GM23338 (cell line): ENCODE measurements at regions not wholly inside any gene's neighbourhood (a gene's known extent, or its start where the extent isn't known, plus 50 kb on each side); places are given as distances from the start of the nearest gene placed in this dataset.

Experiments used
- ATAC-seq: fragments of 200-7000 bp; cut with Tn5 transposase; 3 replicates; pipeline ENCODE4 v1.9.1; 2020
- DNase-seq: peaks from one replicate; pipeline ENCODE4 v3.0.0-alpha.2; 2015; ENCODE audit warnings: low spot score
- H2AFZ ChIP-seq: fragments of 200-600 bp; sonication (generic); 2 replicates; pipeline ENCODE4 v1.8.0; 2016; ENCODE audit warnings: antibody characterized with exemption, mild to moderate bottlenecking, moderate library complexity
- H3F3A ChIP-seq: fragments of 200-600 bp; sonication (generic); replicated peaks from 2 replicates; pipeline ENCODE4 v1.8.0; 2017; ENCODE audit warnings: antibody characterized with exemption, mixed run types, low read depth
- H3K27ac ChIP-seq: fragments of 200-600 bp; sonication (generic); 2 replicates; pipeline ENCODE4 v1.6.1; 2016; ENCODE audit warnings: low read depth
- H3K27me3 ChIP-seq: fragments of 200-600 bp; sonication (generic); 2 replicates; pipeline ENCODE4 v1.8.0; 2016; ENCODE audit warnings: mild to moderate bottlenecking, mixed run types, moderate library complexity; ENCODE audit not compliant: insufficient read depth
- H3K36me3 ChIP-seq: fragments of 200-600 bp; sonication (generic); 2 replicates; pipeline ENCODE4 v1.8.0; 2016; ENCODE audit warnings: mild to moderate bottlenecking; ENCODE audit not compliant: insufficient read depth
- H3K4me1 ChIP-seq: fragments of 200-600 bp; sonication (generic); 2 replicates; pipeline ENCODE4 v1.8.0; 2016; ENCODE audit warnings: mild to moderate bottlenecking, moderate library complexity; ENCODE audit not compliant: insufficient read depth
- H3K4me2 ChIP-seq: fragments of 200-600 bp; sonication (generic); 2 replicates; pipeline ENCODE4 v1.7.1; 2017; ENCODE audit warnings: mixed run types
- H3K4me3 ChIP-seq: fragments of 200-600 bp; sonication (generic); 2 replicates; pipeline ENCODE4 v1.6.1; 2016; ENCODE audit warnings: mixed run types
- H3K79me2 ChIP-seq: fragments of 200-600 bp; sonication (generic); replicated peaks from 2 replicates; pipeline ENCODE4 v1.8.0; 2017; ENCODE audit warnings: mild to moderate bottlenecking; ENCODE audit not compliant: insufficient read depth
- H3K9me2 ChIP-seq: fragments of 200-600 bp; sonication (generic); 2 replicates; pipeline ENCODE4 v1.8.0; 2017; ENCODE audit not compliant: insufficient read depth
- H4K20me1 ChIP-seq: fragments of 200-600 bp; sonication (generic); replicated peaks from 2 replicates; pipeline ENCODE4 v1.8.0; 2017; ENCODE audit warnings: mild to moderate bottlenecking; ENCODE audit not compliant: insufficient read depth
- H3K27ac Mint-ChIP-seq: 2 replicates; pipeline ENCODE4 v1.8.0; 2020; ENCODE audit warnings: inconsistent platforms, mild to moderate bottlenecking, moderate library complexity, mixed read lengths
- H3K27me3 Mint-ChIP-seq: 3 replicates; pipeline ENCODE4 v1.8.0; 2022; ENCODE audit warnings: low read depth, mild to moderate bottlenecking, moderate library complexity, mixed read lengths, inconsistent platforms; ENCODE audit not compliant: insufficient read depth, poor library complexity
- H3K36me3 Mint-ChIP-seq: 3 replicates; pipeline ENCODE4 v1.8.0; 2021; ENCODE audit warnings: low read depth, mild to moderate bottlenecking, inconsistent platforms, moderate library complexity, mixed read lengths
- H3K4me1 Mint-ChIP-seq: 3 replicates; pipeline ENCODE4 v1.8.0; 2020; ENCODE audit warnings: mild to moderate bottlenecking, inconsistent platforms, mixed read lengths
- H3K4me3 Mint-ChIP-seq: 3 replicates; pipeline ENCODE4 v1.8.0; 2021; ENCODE audit warnings: moderate library complexity, mild to moderate bottlenecking, inconsistent platforms, mixed read lengths
- H3K9me3 Mint-ChIP-seq: 3 replicates; pipeline ENCODE4 v1.8.0; 2020; ENCODE audit warnings: moderate library complexity, mild to moderate bottlenecking, inconsistent platforms, mixed read lengths
- CREB1 ChIP-seq: fragments of 250-450 bp; sonication (Bioruptor Pico); IDR thresholded peaks from 2 replicates; pipeline ENCODE4 v1.5.0; 2020; ENCODE audit warnings: low read depth, mild to moderate bottlenecking, moderate library complexity
- STAT1 ChIP-seq: IDR thresholded peaks from one replicate; pipeline ENCODE4 v1.6.1; 2016; ENCODE audit warnings: antibody characterized with exemption; ENCODE audit not compliant: unreplicated experiment
- ZNF114 ChIP-seq: fragments of 250-450 bp; sonication (Bioruptor Pico); IDR thresholded peaks from 2 replicates; pipeline ENCODE4 v1.5.0; 2020; ENCODE audit warnings: mild to moderate bottlenecking, moderate library complexity
- TF ChIP-seq, protein P1 (sequence below), 2 experiments: fragments of 200-600 bp in 1 of 2; sonication (generic) in 1 of 2; conservative IDR thresholded peaks; 2 replicates each; pipeline versions ENCODE4 v1.5.1 to v1.6.1; 2016 to 2017; ENCODE audit warnings: antibody characterized with exemption in 2 of 2, low read depth in 2 of 2, mild to moderate bottlenecking in 2 of 2, moderate library complexity in 1 of 2
- TF ChIP-seq, protein P2 (sequence below): fragments of 250-450 bp; sonication (Bioruptor Pico); IDR thresholded peaks from 2 replicates; pipeline ENCODE4 v1.5.0; 2020; ENCODE audit warnings: mild to moderate bottlenecking, moderate library complexity
- TF ChIP-seq, protein P3 (sequence below): IDR thresholded peaks from 2 replicates; pipeline ENCODE4 v1.6.1; 2016; ENCODE audit warnings: antibody characterized with exemption

DNA sequence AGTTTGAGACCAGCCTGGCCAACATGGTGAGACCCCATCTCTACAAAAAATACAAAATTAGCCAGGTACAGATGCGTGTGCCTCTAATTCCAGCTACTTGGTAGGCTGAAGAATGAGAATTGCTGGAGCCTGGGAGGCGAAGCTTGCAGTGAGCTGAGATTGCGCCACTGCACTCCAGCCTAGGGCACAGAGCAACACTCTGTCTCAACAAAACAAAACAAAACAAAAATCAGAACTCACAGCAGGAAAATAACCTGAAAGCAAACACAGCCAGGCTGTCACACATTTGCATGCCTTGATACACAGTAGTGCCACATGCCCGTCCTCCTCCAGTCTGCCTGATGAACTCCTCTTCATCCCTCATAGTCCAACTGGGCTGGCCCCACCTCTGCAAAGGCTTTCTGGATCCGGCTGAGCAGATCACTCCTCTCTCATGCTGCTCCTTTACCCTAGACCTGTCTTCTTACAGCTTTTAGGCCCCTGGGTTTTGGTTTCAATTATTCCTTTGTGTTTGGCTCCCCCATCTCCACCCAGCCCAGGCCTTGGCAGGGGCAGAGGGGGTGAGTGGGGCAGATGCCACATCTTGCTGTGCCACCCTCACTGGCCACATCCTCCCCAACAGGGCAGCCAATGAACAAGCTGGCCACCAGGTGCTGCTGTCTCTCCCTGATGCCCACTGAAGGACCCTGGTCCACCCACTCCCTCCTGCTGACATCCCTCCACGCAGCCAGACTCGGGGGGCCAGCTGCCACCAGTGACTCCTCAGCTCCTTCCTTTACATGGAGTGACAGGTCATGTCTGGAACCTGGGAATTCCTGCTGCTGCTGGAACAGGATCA lies 62.0 kb upstream of the GGTA1 start:
- TF ChIP-seq CREB1 (CRISPR knock-in tag) = no peak
- TF ChIP-seq, protein P1, sequence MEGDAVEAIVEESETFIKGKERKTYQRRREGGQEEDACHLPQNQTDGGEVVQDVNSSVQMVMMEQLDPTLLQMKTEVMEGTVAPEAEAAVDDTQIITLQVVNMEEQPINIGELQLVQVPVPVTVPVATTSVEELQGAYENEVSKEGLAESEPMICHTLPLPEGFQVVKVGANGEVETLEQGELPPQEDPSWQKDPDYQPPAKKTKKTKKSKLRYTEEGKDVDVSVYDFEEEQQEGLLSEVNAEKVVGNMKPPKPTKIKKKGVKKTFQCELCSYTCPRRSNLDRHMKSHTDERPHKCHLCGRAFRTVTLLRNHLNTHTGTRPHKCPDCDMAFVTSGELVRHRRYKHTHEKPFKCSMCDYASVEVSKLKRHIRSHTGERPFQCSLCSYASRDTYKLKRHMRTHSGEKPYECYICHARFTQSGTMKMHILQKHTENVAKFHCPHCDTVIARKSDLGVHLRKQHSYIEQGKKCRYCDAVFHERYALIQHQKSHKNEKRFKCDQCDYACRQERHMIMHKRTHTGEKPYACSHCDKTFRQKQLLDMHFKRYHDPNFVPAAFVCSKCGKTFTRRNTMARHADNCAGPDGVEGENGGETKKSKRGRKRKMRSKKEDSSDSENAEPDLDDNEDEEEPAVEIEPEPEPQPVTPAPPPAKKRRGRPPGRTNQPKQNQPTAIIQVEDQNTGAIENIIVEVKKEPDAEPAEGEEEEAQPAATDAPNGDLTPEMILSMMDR (conservative IDR thresholded peaks at IDR 0.05; ENCODE audit: low read depth in 2 of 2) = peak in 1 of 2 experiments; percentile 24; a peak in 1 of 4 replicates
- Histone ChIP-seq H2AFZ (no peak overlapping the region), H3F3A (no peaks in the 10 kb centered on the region), H3K36me3 (no peaks in the 10 kb centered on the region), H4K20me1 (no peaks in the 10 kb centered on the region), H3K79me2 (no peaks in the 10 kb centered on the region), H3K27ac (no peak overlapping the region), H3K4me2 (no peak overlapping the region), H3K27me3 (no peaks in the 10 kb centered on the region), H3K4me1 (peaks cover 23% of the 10 kb centered on the region), H3K4me3 (no peak overlapping the region), H3K9me2 (no peaks in the 10 kb centered on the region)
- no peak for ATAC-seq
- H3K4me3 Mint-ChIP-seq = no peak overlapping the region
- peaks cover 9% of the 10 kb centered on the region for H3K27me3 Mint-ChIP-seq
- H3K9me3 Mint-ChIP-seq = no peaks in the 10 kb centered on the region
- no peak for DNase-seq
- H3K4me1 Mint-ChIP-seq = peaks cover 34% of the 10 kb centered on the region
- no peaks in the 10 kb centered on the region for H3K36me3 Mint-ChIP-seq
- H3K27ac Mint-ChIP-seq = no peak overlapping the region

DNA sequence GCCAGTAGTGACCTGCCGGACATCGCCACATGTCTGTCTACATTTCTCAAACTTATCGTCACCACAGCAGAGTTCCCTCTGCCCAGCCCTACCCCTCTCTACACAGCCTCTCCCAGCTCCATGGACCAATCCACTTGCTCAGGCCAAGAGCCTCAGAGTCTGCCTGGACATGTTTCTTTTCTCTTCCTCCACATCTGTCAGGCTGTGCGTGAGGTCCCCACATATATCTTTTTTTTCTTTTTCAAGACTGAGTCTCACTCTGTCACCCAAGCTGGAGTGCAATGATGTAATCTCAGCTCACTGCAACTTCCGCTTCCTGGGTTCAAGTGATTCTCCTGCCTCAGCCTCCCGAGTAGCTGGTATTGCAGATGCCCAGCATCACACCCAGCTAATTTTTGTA lies 62.7 kb upstream of the GGTA1 start:
- no peaks in the 10 kb centered on the region for H3K9me2 ChIP-seq
- no peaks in the 10 kb centered on the region for H3K79me2 ChIP-seq
- H3K9me3 Mint-ChIP-seq = no peaks in the 10 kb centered on the region
- no peak for TF ChIP-seq ZNF114 (CRISPR knock-in tag)
- TF ChIP-seq, protein P2, sequence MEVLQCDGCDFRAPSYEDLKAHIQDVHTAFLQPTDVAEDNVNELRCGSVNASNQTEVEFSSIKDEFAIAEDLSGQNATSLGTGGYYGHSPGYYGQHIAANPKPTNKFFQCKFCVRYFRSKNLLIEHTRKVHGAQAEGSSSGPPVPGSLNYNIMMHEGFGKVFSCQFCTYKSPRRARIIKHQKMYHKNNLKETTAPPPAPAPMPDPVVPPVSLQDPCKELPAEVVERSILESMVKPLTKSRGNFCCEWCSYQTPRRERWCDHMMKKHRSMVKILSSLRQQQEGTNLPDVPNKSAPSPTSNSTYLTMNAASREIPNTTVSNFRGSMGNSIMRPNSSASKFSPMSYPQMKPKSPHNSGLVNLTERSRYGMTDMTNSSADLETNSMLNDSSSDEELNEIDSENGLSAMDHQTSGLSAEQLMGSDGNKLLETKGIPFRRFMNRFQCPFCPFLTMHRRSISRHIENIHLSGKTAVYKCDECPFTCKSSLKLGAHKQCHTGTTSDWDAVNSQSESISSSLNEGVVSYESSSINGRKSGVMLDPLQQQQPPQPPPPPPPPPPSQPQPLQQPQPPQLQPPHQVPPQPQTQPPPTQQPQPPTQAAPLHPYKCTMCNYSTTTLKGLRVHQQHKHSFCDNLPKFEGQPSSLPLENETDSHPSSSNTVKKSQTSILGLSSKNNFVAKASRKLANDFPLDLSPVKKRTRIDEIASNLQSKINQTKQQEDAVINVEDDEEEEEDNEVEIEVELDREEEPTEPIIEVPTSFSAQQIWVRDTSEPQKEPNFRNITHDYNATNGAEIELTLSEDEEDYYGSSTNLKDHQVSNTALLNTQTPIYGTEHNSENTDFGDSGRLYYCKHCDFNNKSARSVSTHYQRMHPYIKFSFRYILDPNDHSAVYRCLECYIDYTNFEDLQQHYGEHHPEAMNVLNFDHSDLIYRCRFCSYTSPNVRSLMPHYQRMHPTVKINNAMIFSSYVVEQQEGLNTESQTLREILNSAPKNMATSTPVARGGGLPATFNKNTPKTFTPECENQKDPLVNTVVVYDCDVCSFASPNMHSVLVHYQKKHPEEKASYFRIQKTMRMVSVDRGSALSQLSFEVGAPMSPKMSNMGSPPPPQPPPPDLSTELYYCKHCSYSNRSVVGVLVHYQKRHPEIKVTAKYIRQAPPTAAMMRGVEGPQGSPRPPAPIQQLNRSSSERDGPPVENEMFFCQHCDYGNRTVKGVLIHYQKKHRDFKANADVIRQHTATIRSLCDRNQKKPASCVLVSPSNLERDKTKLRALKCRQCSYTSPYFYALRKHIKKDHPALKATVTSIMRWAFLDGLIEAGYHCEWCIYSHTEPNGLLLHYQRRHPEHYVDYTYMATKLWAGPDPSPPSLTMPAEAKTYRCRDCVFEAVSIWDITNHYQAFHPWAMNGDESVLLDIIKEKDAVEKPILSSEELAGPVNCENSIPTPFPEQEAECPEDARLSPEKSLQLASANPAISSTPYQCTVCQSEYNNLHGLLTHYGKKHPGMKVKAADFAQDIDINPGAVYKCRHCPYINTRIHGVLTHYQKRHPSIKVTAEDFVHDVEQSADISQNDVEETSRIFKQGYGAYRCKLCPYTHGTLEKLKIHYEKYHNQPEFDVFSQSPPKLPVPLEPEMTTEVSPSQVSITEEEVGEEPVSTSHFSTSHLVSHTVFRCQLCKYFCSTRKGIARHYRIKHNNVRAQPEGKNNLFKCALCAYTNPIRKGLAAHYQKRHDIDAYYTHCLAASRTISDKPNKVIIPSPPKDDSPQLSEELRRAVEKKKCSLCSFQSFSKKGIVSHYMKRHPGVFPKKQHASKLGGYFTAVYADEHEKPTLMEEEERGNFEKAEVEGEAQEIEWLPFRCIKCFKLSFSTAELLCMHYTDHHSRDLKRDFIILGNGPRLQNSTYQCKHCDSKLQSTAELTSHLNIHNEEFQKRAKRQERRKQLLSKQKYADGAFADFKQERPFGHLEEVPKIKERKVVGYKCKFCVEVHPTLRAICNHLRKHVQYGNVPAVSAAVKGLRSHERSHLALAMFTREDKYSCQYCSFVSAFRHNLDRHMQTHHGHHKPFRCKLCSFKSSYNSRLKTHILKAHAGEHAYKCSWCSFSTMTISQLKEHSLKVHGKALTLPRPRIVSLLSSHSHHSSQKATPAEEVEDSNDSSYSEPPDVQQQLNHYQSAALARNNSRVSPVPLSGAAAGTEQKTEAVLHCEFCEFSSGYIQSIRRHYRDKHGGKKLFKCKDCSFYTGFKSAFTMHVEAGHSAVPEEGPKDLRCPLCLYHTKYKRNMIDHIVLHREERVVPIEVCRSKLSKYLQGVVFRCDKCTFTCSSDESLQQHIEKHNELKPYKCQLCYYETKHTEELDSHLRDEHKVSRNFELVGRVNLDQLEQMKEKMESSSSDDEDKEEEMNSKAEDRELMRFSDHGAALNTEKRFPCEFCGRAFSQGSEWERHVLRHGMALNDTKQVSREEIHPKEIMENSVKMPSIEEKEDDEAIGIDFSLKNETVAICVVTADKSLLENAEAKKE (CRISPR knock-in tag) = no peak
- TF ChIP-seq STAT1 = no peak
- TF ChIP-seq, protein P3, sequence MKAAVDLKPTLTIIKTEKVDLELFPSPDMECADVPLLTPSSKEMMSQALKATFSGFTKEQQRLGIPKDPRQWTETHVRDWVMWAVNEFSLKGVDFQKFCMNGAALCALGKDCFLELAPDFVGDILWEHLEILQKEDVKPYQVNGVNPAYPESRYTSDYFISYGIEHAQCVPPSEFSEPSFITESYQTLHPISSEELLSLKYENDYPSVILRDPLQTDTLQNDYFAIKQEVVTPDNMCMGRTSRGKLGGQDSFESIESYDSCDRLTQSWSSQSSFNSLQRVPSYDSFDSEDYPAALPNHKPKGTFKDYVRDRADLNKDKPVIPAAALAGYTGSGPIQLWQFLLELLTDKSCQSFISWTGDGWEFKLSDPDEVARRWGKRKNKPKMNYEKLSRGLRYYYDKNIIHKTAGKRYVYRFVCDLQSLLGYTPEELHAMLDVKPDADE = no peak
- ATAC-seq = no peak
- H3K27me3 Mint-ChIP-seq = peaks cover 15% of the 10 kb centered on the region
- no peak for DNase-seq
- H2AFZ ChIP-seq = no peak overlapping the region
- no peak overlapping the region for H3K4me3 ChIP-seq
- H3K27ac ChIP-seq = no peak overlapping the region
- H3K4me3 Mint-ChIP-seq = no peak overlapping the region
- no peaks in the 10 kb centered on the region for H4K20me1 ChIP-seq
- H3K27ac Mint-ChIP-seq = no peak overlapping the region
- no peaks in the 10 kb centered on the region for H3K27me3 ChIP-seq
- H3F3A ChIP-seq = no peaks in the 10 kb centered on the region
- no peaks in the 10 kb centered on the region for H3K36me3 Mint-ChIP-seq
- H3K36me3 ChIP-seq = no peaks in the 10 kb centered on the region
- peaks cover 35% of the 10 kb centered on the region for H3K4me1 Mint-ChIP-seq
- H3K4me2 ChIP-seq = no peak overlapping the region
- H3K4me1 ChIP-seq = peaks cover 23% of the 10 kb centered on the region
